Astrocyte (in vitro differentiated cells and primary cell): ENCODE measurements at regions not wholly inside any gene's neighbourhood (a gene's known extent, or its start where the extent isn't known, plus 50 kb on each side); places are given as distances from the start of the nearest gene placed in this dataset.

Experiments
- EZH2 ChIP-seq: IDR thresholded peaks from 2 replicates; pipeline ENCODE4 v1.6.1; 2012; ENCODE audit warnings: mild to moderate bottlenecking, low read length, inconsistent platforms; ENCODE audit not compliant: insufficient read depth
- TF ChIP-seq, protein P1 (sequence below): IDR thresholded peaks from 2 replicates; pipeline ENCODE4 v1.5.1; 2011; ENCODE audit warnings: low read depth, mild to moderate bottlenecking, inconsistent platforms, low read length, moderate library complexity; ENCODE audit not compliant: insufficient read depth

- TF ChIP-seq EZH2 = no peak
- TF ChIP-seq, protein P1, sequence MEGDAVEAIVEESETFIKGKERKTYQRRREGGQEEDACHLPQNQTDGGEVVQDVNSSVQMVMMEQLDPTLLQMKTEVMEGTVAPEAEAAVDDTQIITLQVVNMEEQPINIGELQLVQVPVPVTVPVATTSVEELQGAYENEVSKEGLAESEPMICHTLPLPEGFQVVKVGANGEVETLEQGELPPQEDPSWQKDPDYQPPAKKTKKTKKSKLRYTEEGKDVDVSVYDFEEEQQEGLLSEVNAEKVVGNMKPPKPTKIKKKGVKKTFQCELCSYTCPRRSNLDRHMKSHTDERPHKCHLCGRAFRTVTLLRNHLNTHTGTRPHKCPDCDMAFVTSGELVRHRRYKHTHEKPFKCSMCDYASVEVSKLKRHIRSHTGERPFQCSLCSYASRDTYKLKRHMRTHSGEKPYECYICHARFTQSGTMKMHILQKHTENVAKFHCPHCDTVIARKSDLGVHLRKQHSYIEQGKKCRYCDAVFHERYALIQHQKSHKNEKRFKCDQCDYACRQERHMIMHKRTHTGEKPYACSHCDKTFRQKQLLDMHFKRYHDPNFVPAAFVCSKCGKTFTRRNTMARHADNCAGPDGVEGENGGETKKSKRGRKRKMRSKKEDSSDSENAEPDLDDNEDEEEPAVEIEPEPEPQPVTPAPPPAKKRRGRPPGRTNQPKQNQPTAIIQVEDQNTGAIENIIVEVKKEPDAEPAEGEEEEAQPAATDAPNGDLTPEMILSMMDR = no peak
Measured at GRCh38 chr2:239538357-239539052, 137.7 kb upstream of the HDAC4 start.
